ENCODE measurements at regions not wholly inside any gene's neighbourhood (a gene's known extent, or its start where the extent isn't known, plus 50 kb on each side); places are given as distances from the start of the nearest gene placed in this dataset.

GRCh38 chr15:38154837-38155236 is 97.8 kb upstream of the SPRED1 start:
- TF ChIP-seq CTCF (IDR thresholded peaks at IDR 0.05 in 8 of 11, conservative IDR thresholded peaks at IDR 0.05 in 3 of 11), result no peak
- no peak for TF ChIP-seq POLR2AphosphoS5 (IDR thresholded peaks at IDR 0.05)
- TF ChIP-seq POLR2A (IDR thresholded peaks at IDR 0.05), result no peak

All from spleen (tissue), 7 donors.